Adrenal gland (tissue), 9 donors: ENCODE measurements at regions not wholly inside any gene's neighbourhood (a gene's known extent, or its start where the extent isn't known, plus 50 kb on each side); places are given as distances from the start of the nearest gene placed in this dataset.

Source experiments
- DNase-seq, 7 donors: peaks; one replicate each; pipeline ENCODE4 v3.0.0-alpha.2; 2019 to 2020
- H3K27ac ChIP-seq, 5 donors: fragments of 200-600 bp; sonication (generic) in 4 of 5; 1 replicate in 3 of 5; 2 replicates in 2 of 5; pipeline versions ENCODE4 v1.5.1 to v1.8.0; 2016 to 2020; ENCODE audit warnings: mild to moderate bottlenecking in 1 of 5
- H3K27me3 ChIP-seq: fragments of 200-600 bp; 2 replicates; pipeline ENCODE4 v1.8.0; 2021
- H3K36me3 ChIP-seq, 2 donors: fragments of 200-600 bp; replicated peaks in 1 of 2; 1 replicate in 1 of 2; 2 replicates in 1 of 2; pipeline versions ENCODE4 v1.5.1 to v1.8.0; 2018 to 2022
- H3K4me1 ChIP-seq, 2 donors: fragments of 200-600 bp; replicated peaks in 1 of 2; 1 replicate in 1 of 2; 2 replicates in 1 of 2; pipeline versions ENCODE4 v1.5.1 to v1.8.0; 2018 to 2021
- H3K4me3 ChIP-seq, 4 donors: fragments of 200-600 bp; sonication (generic) in 3 of 4; one replicate each; pipeline ENCODE4 v1.5.1; 2016 to 2018
- H3K9me3 ChIP-seq, 3 donors: fragments of 200-600 bp; sonication (generic) in 1 of 3; replicated peaks in 1 of 3; 1 replicate in 2 of 3; 2 replicates in 1 of 3; pipeline versions ENCODE4 v1.5.1 to v1.8.0; 2016 to 2021
- CTCF ChIP-seq, 6 experiments: fragments of 450-650 bp in 4 of 6; fragments of 200-600 bp in 2 of 6; sonication (generic) in 1 of 6; IDR thresholded peaks; 1 replicate in 5 of 6; 2 replicates in 1 of 6; pipeline versions ENCODE4 v1.5.1 to v1.8.0; 2016 to 2021; ENCODE audit warnings: antibody characterized with exemption in 6 of 6, mild to moderate bottlenecking in 2 of 6, moderate library complexity in 1 of 6
- POLR2A ChIP-seq, 2 donors: fragments of 450-650 bp; IDR thresholded peaks; one replicate each; pipeline ENCODE4 v1.6.1; 2017; ENCODE audit warnings: antibody characterized with exemption in 2 of 2, mild to moderate bottlenecking in 2 of 2, moderate library complexity in 1 of 2
- WGBS, 4 donors: extraction: QIAGEN DNeasy Blood & Tissue Kit in 2 of 4; methylation state at CpG; one replicate each; pipeline versions ENCODE4 v1.1.5 to v1.1.7; 2013 to 2017; 5-methylcytosine and 5-hydroxymethylcytosine counted together
- intact Hi-C, 2 donors: fragments of 100-400 bp; cut with DNase I; formaldehyde crosslinking; loops; one replicate each; pipeline versions ENCODE4 v1.14.1 to v1.15.0; 2022 to 2023
- donor health status: healthy with polysubstance abuse.
- donor health status: Bipolar disorder and iron deficiency.
- donor health status: DM: yes; HTN: yes; CAD: no.
- donor health status: DM: no; HTN: no; CAD: no.
- donor health status: DM: no; HTN: no; CAD: no.

GRCh38 chr12:114041136-114041535, 75.0 kb upstream of the RBM19 start:
- Histone ChIP-seq H3K4me1 (no peaks in the 10 kb centered on the region), H3K36me3 (no peaks in the 10 kb centered on the region), H3K4me3 (no peak overlapping the region), H3K27ac (no peak overlapping the region), H3K9me3 (no peaks in the 10 kb centered on the region), H3K27me3 (peaks cover 9% of the 10 kb centered on the region)
- no peak for DNase-seq
- intact Hi-C loops = no loop called here
- TF ChIP-seq CTCF (IDR thresholded peaks at IDR 0.05) (no peak), POLR2A (IDR thresholded peaks at IDR 0.05) (no peak)
- 56 to 67% (median 64%) methylated on average over 4 to 6 of the region's 6 CpGs for WGBS, 4 donors

- no peak for DNase-seq
- 87 to 98% (median 93%) methylated on average over 3 of the region's 3 CpGs for WGBS, 4 donors
- intact Hi-C loops = no loop called here
- Histone ChIP-seq H3K9me3 (no peaks in the 10 kb centered on the region), H3K4me3 (no peak overlapping the region), H3K27me3 (no peaks in the 10 kb centered on the region), H3K27ac (no peak overlapping the region), H3K4me1 (no peaks in the 10 kb centered on the region), H3K36me3 (no peaks in the 10 kb centered on the region)
- no peak for TF ChIP-seq POLR2A (IDR thresholded peaks at IDR 0.05)
- no peak for TF ChIP-seq CTCF (IDR thresholded peaks at IDR 0.05)
Observed at GRCh38 chr12:114038962-114039361, 72.8 kb upstream of the RBM19 start.

- Histone ChIP-seq H3K4me1 (no peaks in the 10 kb centered on the region), H3K4me3 (no peak overlapping the region), H3K27ac (no peak overlapping the region), H3K9me3 (no peaks in the 10 kb centered on the region), H3K27me3 (no peaks in the 10 kb centered on the region), H3K36me3 (no peaks in the 10 kb centered on the region)
- WGBS, 4 donors = 83 to 89% (median 85%) methylated on average over 3 of the region's 3 CpGs
- TF ChIP-seq CTCF (IDR thresholded peaks at IDR 0.05) (no peak), POLR2A (IDR thresholded peaks at IDR 0.05) (no peak)
- intact Hi-C loops = no loop called here
- no peak for DNase-seq
Observed at GRCh38 chr12:114032801-114033200, 66.7 kb upstream of the RBM19 start.

- Histone ChIP-seq H3K4me3 (no peak overlapping the region), H3K9me3 (no peaks in the 10 kb centered on the region), H3K27me3 (no peaks in the 10 kb centered on the region), H3K36me3 (no peaks in the 10 kb centered on the region), H3K4me1 (no peaks in the 10 kb centered on the region), H3K27ac (no peak overlapping the region)
- 53 to 79% (median 71%) methylated on average over 4 of the region's 4 CpGs for WGBS, 4 donors
- DNase-seq = no peak
- intact Hi-C loops = no loop called here
- TF ChIP-seq CTCF (IDR thresholded peaks at IDR 0.05) (no peak), POLR2A (IDR thresholded peaks at IDR 0.05) (no peak)
Observed at GRCh38 chr12:114030451-114030850, 64.3 kb upstream of the RBM19 start.
